ENCODE measurements at regions not wholly inside any gene's neighbourhood (a gene's known extent, or its start where the extent isn't known, plus 50 kb on each side); places are given as distances from the start of the nearest gene placed in this dataset.

DNA sequence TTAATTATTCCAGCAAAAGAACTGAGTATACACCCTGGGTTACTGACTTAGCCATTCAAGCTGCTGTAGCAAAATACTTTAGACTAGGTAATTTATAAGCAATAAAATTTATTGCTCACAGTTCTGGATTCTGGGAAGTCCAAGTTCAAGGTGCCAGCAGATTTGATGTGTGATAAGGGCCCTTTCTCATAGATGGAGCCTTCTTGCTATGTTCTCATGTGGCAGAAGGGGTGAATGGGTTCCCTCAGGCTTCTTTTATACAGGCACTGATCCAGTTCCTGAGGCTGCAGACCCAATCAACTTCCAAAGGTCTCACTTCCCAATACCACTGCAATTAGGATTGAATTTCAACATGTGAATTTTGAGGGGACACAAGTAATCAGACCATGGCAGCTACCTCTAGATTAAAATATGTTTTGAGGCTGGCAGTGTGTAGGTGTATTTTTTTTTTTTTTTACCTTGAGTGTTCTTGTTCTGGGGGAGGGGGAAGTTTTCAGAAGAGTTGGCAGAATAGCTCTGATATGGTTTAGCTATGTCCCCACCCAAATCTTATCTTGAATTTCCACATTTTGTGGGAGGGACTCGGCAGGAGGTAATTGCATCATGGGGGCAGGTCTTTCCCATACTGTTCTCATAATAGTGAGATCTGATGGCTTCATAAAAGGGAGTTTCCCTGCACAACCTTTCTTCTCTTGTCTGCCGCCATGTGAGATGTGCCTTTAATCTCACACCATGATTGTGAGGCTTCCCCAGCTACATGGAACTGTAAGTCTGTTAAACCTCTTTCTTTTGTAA is 178.2 kb downstream of the RASSF9 start:
- TF ChIP-seq CTCF (IDR thresholded peaks at IDR 0.05; ENCODE audit: low read depth, low read length) (no peak), POLR2A (IDR thresholded peaks at IDR 0.05; ENCODE audit: extremely low read depth, insufficient read length) (no peak)
- TF ChIP-seq, protein P1, sequence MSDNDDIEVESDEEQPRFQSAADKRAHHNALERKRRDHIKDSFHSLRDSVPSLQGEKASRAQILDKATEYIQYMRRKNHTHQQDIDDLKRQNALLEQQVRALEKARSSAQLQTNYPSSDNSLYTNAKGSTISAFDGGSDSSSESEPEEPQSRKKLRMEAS (IDR thresholded peaks at IDR 0.05; ENCODE audit: low read depth, low read length) = no peak
